Renal pelvis (tissue), 1 donor: ENCODE measurements at regions not wholly inside any gene's neighbourhood (a gene's known extent, or its start where the extent isn't known, plus 50 kb on each side); places are given as distances from the start of the nearest gene placed in this dataset.
"Not testable (repeated sequence)": the region's sequence is repeated elsewhere in the genome, so short reads cannot be mapped to it uniquely, and the experiment has no call there.

Experiments used
- DNase-seq: peaks from one replicate; pipeline ENCODE4 v3.0.0-alpha.2; 2013

- DNase-seq: no peak
These were observed 878.9 kb upstream of the WWC1 start for GRCh38 chr5:167412556-167412955.

GRCh38 chr5:167413506-167413905 lies 877.9 kb upstream of the WWC1 start:
- peak; percentile 41 for DNase-seq

DNA sequence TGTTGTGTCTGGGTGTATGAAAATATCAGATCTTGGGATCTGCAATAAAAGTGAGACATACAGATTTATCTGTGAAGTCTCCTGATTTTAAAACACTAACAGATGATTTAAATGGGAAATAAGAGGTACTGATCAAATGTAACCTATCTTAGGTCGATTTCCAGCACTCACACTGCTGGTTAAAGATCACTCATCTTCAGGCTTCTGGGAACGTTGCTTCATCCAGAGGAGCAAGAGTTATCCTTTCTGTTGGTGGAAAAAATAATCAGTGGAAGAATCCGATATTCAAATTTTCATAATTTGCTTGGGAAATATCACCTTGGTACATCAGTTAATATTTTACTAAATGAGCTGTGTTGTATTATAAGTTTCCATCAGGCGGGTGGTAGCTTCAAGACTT lies 876.8 kb upstream of the WWC1 start:
- DNase-seq: no peak

DNA sequence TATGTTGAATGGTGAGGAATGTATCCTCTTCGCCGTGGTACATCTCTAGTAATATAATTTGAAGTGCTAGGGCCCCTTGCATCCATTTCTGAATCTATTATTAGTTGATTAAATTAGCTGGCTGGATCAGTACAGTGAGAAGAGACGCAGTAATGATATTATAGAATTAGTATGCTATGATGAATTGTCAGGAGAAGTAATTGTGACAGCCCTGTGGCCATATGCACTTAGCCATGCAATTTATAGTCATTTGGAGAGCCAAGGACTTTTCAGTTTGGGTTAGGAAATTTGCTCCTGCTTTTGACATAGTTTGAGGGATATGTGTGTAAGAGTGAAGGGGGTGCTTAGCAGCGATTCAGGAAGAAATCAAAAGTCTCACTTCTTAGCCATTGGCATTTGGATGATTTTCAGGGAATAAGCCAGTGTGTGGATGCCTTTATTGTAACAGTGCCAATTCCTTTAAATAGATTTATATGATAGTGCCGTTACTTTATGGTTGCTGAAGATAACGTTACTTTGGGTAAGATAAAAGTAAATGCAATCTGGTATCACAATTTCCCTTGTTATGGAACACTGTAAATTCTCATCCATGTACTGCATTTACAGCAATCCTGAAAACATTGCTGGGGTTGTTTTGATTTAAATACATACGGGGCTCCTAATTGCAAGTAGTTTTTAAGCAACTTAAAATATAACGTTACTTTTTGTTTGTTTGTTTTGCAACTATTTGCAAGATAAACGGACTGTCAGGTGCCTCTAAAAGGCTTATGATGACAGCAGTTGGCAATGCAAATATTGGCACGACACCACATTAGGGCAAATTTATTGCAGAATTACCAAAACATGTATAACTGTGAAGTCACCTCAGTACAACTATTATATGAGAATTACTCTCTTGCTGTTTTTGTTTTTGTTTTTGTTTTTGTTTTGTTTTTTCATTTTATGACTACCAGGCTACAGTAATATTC lies 875.4 kb upstream of the WWC1 start:
- no peak for DNase-seq

DNA sequence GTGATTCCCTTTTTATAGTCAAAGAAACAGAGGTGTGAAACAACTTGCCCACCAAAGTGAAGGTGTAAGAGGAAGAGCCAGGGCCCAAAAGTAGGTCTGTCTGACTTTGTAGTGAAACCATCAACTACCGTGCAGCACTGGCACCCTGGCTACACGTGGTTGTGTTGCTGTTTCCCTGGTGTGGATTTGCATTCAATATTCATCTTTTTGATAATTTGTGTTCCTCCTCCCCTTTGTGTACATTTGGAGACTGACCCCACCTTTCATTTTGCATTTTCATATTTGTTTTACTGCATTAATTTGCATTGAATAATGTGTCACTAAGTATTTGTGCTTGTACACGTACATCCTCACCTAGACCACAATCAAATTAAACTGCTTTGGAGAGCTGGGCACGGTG lies 873.8 kb upstream of the WWC1 start:
- no peak for DNase-seq

GRCh38 chr5:167425161-167425560 lies 866.3 kb upstream of the WWC1 start:
- no peak for DNase-seq

GRCh38 chr5:167426501-167426900 lies 864.9 kb upstream of the WWC1 start:
- DNase-seq: no peak

GRCh38 chr5:167427641-167428040 lies 863.8 kb upstream of the WWC1 start:
- not testable (repeated sequence) for DNase-seq

- DNase-seq: peak; percentile 12
These were observed 850.6 kb upstream of the WWC1 start for GRCh38 chr5:167440846-167441245.

GRCh38 chr5:167442922-167443321 lies 848.5 kb upstream of the WWC1 start:
- no peak for DNase-seq

DNA sequence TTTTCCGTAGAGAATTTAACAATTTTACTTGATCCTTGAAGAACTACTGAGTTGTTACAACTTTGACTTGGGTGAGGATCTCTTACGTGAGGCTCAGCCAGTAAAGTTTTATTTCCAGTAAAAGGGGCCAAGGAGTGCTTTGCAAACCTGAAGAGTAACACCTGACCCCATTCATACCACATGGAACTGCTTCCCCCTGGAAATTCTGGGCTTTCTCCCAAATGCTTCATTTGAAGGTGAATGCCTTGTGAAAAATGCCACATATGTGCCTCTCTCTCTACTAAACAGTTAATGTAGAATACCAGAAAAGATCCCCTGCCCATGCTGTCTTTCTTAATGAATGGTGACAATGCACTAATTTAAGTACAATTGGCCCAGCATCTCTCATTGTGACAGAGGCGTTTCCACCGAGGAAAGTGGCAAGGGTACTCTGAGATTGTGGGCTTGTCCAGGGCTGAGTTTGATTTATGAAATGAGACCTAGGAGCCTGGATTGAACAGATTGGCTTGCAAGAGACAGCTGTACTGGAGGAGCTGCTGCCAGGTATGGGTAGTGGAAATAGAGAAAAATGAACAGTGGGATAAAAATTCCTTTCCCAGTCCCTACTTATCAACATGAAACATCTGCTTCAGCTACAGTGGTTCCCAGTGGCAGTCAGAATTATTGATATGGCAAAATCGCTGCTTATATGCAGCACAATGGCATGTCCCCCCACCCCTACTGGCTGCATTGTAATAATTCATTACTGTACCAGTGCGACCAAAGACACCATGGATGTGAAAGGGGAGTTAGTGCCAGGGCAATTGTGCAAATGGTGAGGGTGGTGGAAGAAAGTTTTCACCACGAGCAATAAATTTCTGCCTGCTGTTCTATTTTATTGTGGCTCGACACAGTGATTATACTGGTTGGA lies 843.7 kb upstream of the WWC1 start:
- no peak for DNase-seq

- peak; percentile 11 for DNase-seq
These were observed 843.1 kb upstream of the WWC1 start for GRCh38 chr5:167448376-167448775.

GRCh38 chr5:167451076-167451475 lies 840.4 kb upstream of the WWC1 start:
- DNase-seq: no peak

DNA sequence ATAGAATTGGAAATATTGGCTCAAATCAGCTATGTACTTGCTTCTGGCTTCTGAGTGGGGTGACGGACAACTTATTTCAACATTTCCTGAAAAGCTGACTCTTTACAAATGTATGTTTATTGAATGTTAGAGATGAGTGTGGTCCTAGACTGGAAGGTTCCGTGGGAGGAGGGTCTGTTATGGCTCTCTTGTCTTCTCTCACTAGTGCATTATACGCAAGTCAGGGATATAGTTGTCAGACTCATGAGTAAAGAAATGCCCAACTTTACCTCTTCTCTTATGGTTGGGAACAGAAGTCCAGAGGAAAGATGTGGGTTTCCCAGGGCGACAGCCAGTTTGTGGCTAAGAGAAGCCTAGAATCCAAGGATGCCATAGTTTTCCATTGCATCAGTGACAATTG lies 839.3 kb upstream of the WWC1 start:
- no peak for DNase-seq

DNA sequence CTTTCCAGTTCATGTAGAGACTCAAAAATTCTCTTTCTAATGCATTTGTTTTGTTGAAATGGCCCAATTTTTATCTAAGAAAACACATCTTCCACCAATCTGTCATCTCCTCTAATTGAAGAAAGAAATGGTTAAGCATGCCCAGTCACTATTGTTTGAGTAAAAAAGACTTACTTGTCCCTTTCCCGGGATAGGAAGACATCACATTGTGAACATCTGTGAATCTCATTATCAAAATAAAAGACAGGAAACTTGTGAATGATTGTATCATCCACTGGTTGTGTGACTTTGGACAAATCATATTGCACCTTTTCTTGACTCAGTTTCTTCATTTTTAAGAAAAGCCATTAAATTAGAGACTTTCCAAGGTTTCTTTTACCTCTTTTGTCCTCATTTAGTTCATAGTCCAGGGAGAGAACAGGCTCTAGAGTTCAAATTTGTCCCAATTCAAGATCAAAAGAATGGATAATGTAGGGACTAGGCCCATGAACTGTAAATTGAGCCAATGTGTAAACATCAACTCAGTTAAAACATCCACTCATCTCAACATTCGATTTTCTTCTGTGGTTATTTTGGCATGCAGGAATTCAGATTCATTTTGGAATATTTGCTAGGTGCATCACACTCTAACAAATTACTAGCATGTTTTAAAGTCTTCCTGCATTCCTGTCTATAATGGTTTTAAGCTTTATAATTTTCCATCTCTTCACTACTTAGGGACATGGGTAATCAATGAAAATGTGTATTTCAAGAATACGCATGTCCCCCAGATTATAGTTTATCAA lies 838.0 kb upstream of the WWC1 start:
- DNase-seq: no peak

- DNase-seq: no peak
These were observed 833.0 kb upstream of the WWC1 start for GRCh38 chr5:167458412-167458811.

GRCh38 chr5:167460449-167461020 lies 830.9 kb upstream of the WWC1 start:
- DNase-seq: no peak

DNA sequence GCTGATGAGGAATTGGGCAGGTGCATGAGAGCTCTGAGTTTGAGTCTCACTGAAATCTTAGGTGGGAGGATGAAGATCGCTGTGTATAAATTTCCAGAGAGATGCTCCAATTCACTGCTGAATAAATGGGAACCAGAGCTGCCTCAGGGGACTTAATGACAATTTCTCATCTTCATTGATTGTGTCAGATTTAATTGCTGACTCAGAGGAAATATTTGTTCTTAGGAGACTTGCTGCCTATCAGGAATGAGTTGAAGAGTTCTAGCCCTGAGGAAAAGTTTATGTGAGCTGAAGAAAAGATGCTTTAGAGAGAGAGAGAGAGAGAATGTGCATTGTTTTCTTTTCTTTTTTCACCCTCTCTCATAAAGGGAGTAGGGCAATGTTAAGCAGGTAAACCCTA lies 827.5 kb upstream of the WWC1 start:
- no peak for DNase-seq

DNA sequence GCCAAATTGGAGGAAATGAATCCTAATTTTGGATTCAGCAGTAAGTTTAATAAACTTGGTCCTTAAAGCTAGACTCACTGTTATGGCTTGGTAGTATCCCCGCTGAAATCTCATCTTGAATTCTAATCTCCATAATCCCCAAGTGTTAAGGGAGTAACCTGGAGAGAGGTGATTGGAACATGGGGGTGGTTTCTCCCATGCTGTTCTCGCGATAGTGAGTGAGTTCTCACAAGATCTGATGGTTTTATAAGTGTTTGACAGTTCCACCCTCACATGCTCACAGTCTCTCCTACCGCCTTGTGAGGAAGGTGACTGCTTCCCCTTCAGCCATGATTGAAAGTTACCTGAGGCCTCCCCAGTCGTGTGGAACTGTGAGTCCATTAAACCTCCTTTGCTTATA lies 824.5 kb upstream of the WWC1 start:
- no peak for DNase-seq

DNA sequence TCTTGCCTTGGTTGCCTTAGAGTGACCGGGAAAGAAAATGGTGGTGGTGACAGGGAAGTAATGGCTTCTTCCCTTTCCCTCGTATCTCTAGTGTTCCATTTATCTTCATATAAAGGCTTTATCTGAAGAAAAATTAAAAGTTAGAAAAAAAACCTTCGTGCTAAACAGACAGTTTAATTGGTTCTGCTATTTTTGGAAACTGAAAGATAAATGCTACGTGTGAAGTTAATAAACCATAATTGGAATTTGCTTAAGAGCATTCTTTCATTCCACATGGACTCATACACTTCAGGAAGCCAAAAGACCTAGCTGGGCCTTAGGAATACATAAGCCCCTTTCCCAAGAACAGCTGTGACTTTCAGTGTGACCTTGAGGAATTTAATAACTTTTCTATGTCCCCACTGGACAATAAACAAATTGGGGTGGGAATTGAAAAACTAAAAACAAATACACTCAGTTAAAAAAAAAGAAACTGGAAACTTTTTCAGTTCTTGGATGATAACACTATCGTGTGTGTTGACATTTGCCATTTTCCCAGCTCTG lies 818.8 kb upstream of the WWC1 start:
- DNase-seq: peak; percentile 10

DNA sequence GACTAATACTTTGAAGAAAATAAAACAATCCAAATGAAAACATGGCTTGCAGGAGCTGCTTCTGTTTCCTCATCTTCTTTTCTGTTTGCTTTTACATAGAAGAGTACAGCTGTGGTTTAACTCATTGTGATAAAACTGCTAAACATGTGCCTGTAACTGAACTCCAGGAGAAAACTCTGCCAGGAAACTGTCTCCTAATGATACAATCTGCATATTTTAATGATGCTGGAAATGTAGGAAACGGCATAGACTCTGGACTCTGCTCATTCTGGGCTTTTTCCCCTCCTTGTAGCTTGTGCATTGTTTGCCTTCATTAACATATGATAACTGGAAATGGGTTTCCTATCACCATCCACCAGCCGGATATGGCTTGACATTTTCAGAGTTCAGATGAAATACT lies 813.3 kb upstream of the WWC1 start:
- DNase-seq: peak; percentile 20
